HL-60 (cell line): ENCODE measurements at regions not wholly inside any gene's neighbourhood (a gene's known extent, or its start where the extent isn't known, plus 50 kb on each side); places are given as distances from the start of the nearest gene placed in this dataset.

Experiments used
- DNase-seq, 2 experiments: peaks; one replicate each; pipeline ENCODE4 v3.0.0-alpha.2; 2010 to 2020; ENCODE audit warnings: low read depth in 1 of 2, low spot score in 1 of 2
- H3K27ac ChIP-seq: fragments of 250-450 bp; sonication (Bioruptor Pico); replicated peaks from 2 replicates; pipeline ENCODE4 v1.5.1; 2020; ENCODE audit warnings: mild to moderate bottlenecking, moderate library complexity
- H3K27me3 ChIP-seq: fragments of 250-450 bp; sonication (Bioruptor Pico); 2 replicates; pipeline ENCODE4 v1.5.1; 2021; ENCODE audit warnings: mild to moderate bottlenecking, moderate library complexity; ENCODE audit not compliant: insufficient read depth, poor library complexity, severe bottlenecking
- H3K4me3 ChIP-seq: replicated peaks from 2 replicates; pipeline ENCODE4 v1.5.1; 2011; ENCODE audit warnings: mild to moderate bottlenecking, control low read depth, low read length; ENCODE audit not compliant: insufficient read depth
- CTCF ChIP-seq: IDR thresholded peaks from one replicate; pipeline ENCODE4 v1.5.1; 2011; ENCODE audit warnings: low read length, control low read depth, inconsistent platforms; ENCODE audit not compliant: insufficient read depth
- GABPA ChIP-seq: IDR thresholded peaks from 2 replicates; pipeline ENCODE4 v1.6.1; 2012; ENCODE audit warnings: low read depth
- POLR2AphosphoS5 ChIP-seq: IDR thresholded peaks from 2 replicates; pipeline ENCODE4 v1.6.1; 2012; ENCODE audit warnings: low read depth
- REST ChIP-seq: IDR thresholded peaks from 2 replicates; pipeline ENCODE4 v1.6.1; 2012; ENCODE audit warnings: low read depth; ENCODE audit not compliant: insufficient replicate concordance
- SPI1 ChIP-seq: IDR thresholded peaks from 2 replicates; pipeline ENCODE4 v1.6.1; 2012; ENCODE audit warnings: low read depth, mild to moderate bottlenecking, borderline replicate concordance

GRCh38 chr1:188931506-188931905, 1546.2 kb downstream of the BRINP3 start:
- Histone ChIP-seq H3K27ac (no peak overlapping the region), H3K27me3 (no peaks in the 10 kb centered on the region), H3K4me3 (no peak overlapping the region)
- no peak for DNase-seq
- TF ChIP-seq SPI1 (no peak), CTCF (no peak), POLR2AphosphoS5 (no peak), GABPA (no peak), REST (no peak)

- Histone ChIP-seq H3K27me3 (no peaks in the 10 kb centered on the region), H3K4me3 (no peak overlapping the region), H3K27ac (no peak overlapping the region)
- no peak for DNase-seq
- TF ChIP-seq POLR2AphosphoS5 (no peak), CTCF (no peak), GABPA (no peak), SPI1 (no peak), REST (no peak)
These were observed 1539.6 kb downstream of the BRINP3 start for GRCh38 chr1:188937965-188938551.

GRCh38 chr1:188941986-188942385, 1535.7 kb downstream of the BRINP3 start:
- Histone ChIP-seq H3K27me3 (no peaks in the 10 kb centered on the region), H3K27ac (no peak overlapping the region), H3K4me3 (no peak overlapping the region)
- no peak for TF ChIP-seq SPI1
- no peak for TF ChIP-seq POLR2AphosphoS5
- no peak for TF ChIP-seq CTCF
- TF ChIP-seq REST = no peak
- no peak for TF ChIP-seq GABPA
- DNase-seq = no peak
